Iris pigment epithelial cell (primary cell): ENCODE measurements at regions not wholly inside any gene's neighbourhood (a gene's known extent, or its start where the extent isn't known, plus 50 kb on each side); places are given as distances from the start of the nearest gene placed in this dataset.
"Not testable (repeated sequence)": the region's sequence is repeated elsewhere in the genome, so short reads cannot be mapped to it uniquely, and the experiment has no call there.

Source experiments
- DNase-seq: peaks from one replicate; pipeline ENCODE4 v3.0.0-alpha.2; 2011; ENCODE audit warnings: low read depth

GRCh38 chr21:6060054-6060681 is 4461.2 kb upstream of the TPTE start:
- not testable (repeated sequence) for DNase-seq

DNA sequence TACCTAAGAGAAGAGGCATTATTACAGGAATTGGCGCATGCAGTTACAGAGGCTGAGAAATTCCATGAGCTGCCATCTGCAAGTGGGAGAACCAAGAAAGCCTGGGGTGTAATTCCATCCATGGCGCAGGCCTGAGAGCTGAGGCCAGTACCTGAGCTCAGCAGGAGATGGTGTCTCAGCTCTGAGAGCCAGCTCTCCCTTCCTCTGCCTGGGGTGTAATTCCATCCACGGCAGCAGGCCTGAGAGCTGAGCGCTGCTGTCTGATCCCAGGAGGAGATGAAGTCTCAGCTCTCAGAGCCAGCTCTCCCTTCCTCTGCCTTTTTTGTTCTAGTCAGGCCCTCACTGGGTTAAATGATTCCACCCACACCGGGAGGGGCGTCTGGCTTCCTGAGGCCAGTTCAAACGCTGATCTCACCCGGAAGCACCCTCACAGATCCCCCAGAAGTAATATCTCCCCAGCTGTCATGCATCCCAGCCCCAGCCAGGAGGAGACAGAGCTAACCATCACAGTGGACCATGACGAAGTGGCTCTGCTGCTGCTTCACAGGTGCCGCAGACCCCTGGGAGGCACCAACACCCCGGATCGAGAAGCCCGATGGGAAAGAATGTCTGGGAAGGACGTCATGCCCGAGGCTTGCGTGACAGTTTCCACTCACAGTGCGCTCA is 4454.9 kb upstream of the TPTE start:
- DNase-seq: not testable (repeated sequence)

DNA sequence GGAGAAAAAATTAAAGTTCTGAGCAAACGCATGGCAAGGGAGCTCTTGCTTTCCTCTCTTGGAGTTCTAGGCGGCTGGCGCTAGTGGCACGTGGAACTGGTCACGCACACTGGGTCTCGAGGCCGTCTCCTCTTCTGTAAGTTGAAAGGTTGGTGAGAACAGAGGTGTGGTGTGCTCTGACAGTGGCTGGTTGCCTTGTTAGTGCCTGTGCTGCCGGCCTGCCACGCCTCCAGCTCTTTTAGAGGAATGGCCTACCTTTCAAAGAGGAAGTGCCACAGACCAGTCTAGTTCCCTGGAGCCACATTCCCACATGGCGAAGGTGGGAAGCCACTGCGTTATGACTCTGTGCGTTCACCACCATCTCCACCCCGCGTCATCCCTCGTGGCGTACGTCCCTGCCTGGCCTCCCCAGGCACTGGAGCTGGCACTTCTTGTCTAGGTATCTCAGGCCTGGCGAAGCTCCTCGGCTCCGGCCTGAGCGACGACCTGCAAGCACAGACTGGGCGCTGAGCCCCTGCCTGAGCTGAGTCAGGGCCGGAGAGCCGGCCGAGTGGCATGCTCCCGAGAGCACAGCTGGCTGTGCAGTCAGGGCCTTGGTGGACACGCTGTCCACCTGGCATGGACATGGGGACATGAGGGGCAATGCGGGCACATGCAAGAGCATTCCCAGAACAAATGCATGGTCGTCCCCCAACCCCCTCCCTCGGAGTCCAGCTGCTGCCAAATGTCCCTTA is 4453.1 kb upstream of the TPTE start:
- not testable (repeated sequence) for DNase-seq

GRCh38 chr21:6070213-6070612 is 4451.2 kb upstream of the TPTE start:
- not testable (repeated sequence) for DNase-seq

- DNase-seq: not testable (repeated sequence)
Measured at GRCh38 chr21:6072691-6073090, 4448.7 kb upstream of the TPTE start.

DNA sequence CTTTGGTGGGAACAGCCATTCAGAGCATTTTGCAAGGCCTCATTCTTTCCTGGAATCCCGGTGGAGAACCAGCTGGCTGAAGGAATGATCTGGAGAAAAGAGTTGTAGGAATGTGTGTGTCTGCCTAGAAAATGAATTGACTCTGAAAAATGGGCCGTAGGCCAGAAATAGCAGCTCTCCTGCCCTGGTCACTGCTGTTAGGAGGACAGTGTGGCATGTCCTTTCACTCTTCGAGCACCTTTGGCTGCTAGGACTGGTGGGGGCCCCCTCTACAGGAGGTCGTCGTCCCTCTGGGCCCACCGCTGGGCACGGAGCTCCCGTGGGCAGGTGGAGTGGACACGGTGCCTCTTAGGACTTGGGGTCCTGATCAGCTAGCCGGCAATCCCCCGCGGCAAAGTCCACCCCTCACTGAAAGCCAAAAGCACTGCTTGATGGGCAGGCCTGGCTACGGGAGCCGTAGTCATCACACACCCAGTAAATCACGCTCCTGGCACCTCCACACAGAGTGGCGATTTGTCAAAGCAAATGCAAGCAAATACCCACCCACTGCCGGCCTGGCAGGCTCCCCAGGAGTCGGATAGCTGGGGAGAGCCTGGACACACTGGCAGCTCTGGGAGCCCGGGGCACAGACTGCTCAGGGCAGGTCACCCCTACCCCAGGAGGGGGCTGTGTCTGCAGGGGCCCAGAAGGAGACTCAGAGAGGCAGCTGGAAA is 4447.2 kb upstream of the TPTE start:
- not testable (repeated sequence) for DNase-seq

DNA sequence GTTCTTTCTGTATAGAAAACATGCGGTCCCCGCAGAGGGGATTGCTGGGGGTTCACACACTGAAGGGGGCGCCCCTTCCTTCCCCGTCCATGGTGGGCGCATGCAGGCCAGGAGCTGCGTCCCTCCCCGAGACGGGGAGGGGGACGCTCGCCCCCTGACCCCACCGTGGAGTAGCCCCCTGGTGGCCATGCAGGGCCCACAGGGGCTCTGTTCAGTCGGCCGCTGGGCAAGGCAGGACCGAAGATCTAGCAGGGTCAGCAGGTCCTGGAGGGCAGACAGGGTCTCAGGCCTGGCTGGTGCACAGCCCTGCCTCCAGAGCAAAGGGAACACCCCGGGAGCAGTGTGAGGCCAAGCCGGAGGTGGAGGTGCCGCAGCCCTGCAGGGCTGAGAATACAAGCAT is 4446.4 kb upstream of the TPTE start:
- DNase-seq: not testable (repeated sequence)

GRCh38 chr21:6075627-6076208 is 4445.7 kb upstream of the TPTE start:
- not testable (repeated sequence) for DNase-seq

DNA sequence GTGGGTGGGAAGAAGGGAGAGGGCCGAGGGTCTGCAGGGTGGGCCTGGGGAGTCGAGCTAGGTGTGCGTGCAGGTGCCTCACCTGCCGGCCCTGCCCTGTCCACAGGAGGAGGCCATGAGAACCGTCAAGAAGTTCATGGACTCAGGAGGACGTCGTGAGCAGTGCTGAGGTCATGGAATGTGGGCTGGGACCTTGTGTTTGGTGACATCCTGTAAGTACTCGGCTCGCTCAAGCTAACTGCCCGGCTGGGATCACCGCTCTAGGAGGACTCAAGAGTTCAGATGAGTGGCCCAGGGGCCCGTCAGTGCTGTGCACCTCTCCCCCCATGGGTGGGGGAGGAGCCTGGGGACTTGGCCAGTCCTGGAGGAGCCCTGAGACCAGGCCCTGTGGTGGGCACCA is 4444.0 kb upstream of the TPTE start:
- not testable (repeated sequence) for DNase-seq

- DNase-seq: not testable (repeated sequence)
Measured at GRCh38 chr21:6078902-6079301, 4442.5 kb upstream of the TPTE start.

GRCh38 chr21:6080941-6081655 is 4440.3 kb upstream of the TPTE start:
- not testable (repeated sequence) for DNase-seq

GRCh38 chr21:6082166-6082565 is 4439.2 kb upstream of the TPTE start:
- DNase-seq: not testable (repeated sequence)

GRCh38 chr21:6083574-6084120 is 4437.7 kb upstream of the TPTE start:
- not testable (repeated sequence) for DNase-seq

DNA sequence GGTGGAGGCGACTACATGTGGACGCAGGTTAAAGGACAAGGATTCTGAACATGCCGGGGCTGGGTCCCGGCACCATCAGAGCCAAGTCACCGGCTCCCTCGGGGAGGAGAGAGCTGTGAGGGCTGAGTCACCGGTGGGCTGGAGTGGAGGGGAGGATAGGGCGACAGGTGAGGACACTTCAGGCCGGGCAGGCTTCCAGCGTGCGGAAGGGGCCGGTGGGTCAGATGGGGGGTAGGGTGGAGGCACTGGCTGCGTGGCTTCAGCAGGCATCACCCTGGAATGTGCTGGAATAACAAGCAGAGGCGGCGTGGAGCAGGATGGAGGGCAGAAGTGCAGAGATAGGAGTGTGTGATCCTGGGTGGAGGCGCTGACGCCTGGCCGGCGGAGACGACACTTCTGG is 4435.3 kb upstream of the TPTE start:
- not testable (repeated sequence) for DNase-seq

DNA sequence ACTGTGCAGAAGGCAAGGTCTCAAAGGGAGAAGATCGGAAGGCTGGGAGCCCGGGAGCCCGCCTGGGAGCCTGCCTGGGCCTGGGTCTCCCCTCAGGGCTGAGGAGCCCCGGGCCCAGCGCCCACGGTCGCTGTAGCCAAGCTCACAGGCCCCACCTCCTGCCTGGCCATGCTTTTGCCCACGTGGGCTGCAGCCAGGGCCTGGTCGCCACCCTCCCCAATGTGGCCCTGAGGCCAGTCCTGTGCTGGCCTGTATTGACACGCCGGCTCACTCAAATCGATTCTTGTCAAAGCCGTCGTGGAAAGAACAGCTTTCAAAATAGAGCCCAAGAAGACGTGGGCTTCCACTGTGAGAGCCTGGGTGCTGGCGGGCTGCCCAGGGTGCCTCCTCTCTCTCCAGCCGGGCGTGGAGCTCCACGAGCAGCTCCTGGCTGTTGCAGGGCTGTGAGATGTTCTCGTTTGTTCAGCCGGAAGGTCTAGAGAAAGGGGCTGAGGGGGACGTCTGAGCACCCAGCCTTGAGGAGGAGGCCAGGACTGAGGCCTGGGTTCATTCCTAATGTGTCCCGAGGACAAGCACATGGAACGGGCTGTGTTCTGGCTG is 4433.7 kb upstream of the TPTE start:
- not testable (repeated sequence) for DNase-seq

GRCh38 chr21:6090286-6090908 is 4431.0 kb upstream of the TPTE start:
- DNase-seq: not testable (repeated sequence)

DNA sequence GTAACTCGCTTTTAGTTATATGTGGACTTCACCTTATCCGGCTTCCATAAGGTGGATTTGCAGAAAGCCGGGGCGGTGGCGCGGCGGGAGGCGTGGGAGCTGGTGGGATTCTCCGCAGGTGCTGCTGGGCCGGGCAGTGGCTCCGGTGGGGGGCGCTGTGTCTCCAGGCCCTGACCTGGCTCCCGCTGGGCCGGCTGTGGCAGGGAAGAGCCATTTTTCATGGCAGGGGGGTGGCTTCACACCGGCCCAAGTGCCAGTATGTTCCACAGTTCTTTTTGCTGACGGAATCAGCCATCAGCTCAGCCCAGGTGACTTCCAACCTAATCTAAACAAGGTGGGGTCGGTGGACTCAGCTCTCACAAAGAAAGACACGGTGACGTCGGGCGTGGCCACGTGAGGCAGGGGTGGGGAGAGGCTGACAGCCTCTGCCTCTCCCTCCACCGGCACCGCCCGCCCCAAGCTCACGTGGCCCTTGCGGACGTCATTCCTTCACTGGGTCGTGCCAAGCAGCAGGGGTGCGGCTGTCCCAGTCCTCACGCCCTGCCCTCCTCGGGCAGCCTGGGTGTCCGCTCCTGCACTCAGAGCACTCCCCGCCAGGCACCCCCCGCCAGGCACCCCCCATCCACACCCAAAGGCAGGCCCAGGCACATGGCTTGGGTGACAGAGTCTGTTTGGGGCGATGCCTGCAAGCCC is 4429.9 kb upstream of the TPTE start:
- not testable (repeated sequence) for DNase-seq

DNA sequence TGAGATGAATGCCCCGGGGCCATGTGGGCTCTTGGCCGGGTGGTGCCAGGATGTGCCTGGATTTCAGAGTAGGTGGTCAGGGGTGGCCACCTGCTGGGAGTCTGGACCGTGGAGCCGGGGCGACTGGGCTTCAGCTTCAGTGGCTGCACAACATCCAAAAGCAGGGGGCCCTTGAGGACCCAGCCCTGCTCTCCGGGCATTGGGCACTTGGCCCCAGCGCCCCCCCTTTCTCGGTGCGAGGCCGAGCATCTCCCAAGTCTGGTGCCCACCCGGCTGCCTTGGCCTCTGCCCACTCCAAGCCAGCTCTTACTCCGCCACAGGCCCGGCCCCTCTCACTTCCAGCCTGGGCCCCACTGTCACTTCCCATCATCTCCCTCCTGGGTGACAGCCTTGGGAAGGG is 4429.0 kb upstream of the TPTE start:
- not testable (repeated sequence) for DNase-seq

DNA sequence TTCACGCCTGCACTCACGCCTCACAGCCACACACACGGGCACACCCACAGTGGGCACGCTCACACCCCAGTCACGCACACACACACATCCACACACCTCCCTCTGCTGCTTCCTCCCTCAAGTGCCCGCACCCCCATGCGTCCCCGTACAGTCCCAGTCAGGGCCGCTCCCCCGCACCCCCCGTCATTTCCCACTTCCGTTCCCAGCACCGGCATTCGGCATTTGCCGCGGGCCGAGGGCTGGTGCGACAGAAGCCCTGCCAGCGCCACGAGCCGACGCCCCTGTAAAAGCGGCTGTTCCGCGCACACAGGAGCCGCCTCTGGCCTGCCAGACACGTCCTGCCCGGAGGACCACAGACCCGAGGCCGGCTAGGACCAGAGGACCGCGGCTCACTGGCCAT is 4428.0 kb upstream of the TPTE start:
- DNase-seq: not testable (repeated sequence)
